SKM-1 treated with dmso at 0.1 percent for 144 hours (cell line): ENCODE measurements at regions not wholly inside any gene's neighbourhood (a gene's known extent, or its start where the extent isn't known, plus 50 kb on each side); places are given as distances from the start of the nearest gene placed in this dataset.
"Not testable (repeated sequence)": the region's sequence is repeated elsewhere in the genome, so short reads cannot be mapped to it uniquely, and the experiment has no call there.

Experiments
- DNase-seq: peaks from one replicate; lab custom pipeline; 2025; ENCODE audit not compliant: unreplicated experiment; lab: John Stamatoyannopoulos, UW

GRCh38 chr5:16987776-16988175 lies 51.7 kb upstream of the MYO10 start:
- no peak for DNase-seq

DNA sequence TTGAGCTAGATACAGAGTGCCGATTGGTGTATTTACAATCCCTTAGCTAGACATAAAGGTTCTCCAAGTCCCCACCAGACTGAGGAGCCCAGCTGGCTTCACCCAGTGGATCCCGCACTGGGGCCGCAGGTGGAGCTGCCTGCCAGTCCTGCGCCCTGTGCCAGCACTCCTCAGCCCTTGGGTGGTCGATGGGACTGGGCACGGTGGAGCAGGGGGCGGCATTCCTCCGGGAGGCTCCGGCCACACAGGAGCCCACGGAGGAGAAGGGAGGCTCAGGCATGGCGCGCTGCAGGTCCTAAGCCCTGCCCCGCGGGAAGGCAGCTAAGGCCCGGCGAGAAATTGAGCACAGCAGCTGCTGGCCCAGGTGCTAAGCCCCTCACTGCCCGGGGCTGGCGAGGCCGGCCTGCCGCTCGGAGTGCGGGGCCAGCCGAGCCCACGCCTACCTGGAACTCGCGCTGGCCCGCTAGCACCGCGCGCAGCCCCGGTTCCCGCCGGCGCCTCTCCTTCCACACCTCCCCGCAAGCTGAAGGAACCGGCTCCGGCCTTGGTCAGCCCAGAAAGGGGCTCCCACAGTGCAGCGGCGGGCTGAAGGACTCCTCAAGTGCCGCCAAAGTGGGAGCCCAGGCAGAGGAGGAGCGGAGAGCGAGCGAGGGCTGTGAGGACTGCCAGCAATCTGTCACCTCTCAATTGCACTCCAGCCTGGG lies 54.9 kb upstream of the MYO10 start:
- DNase-seq = not testable (repeated sequence)

DNA sequence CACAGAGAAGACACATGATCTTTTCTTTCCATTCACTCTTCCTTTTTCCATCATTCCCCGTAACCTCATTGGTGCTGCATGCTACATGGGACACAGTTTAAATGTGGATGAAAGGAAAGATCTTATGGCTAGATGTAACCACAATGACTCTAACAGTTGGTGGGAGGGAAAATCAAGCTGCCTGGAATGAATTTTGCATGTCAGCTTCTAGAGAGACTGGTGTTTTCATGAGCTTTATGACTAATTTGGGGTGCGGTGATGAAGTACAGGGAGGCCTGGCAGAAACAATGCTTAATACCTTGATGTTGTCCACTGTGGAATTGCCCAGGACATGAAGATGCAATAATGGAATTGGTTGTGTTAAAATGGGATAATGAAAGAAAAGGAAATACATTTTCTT lies 55.9 kb upstream of the MYO10 start:
- no peak for DNase-seq

DNA sequence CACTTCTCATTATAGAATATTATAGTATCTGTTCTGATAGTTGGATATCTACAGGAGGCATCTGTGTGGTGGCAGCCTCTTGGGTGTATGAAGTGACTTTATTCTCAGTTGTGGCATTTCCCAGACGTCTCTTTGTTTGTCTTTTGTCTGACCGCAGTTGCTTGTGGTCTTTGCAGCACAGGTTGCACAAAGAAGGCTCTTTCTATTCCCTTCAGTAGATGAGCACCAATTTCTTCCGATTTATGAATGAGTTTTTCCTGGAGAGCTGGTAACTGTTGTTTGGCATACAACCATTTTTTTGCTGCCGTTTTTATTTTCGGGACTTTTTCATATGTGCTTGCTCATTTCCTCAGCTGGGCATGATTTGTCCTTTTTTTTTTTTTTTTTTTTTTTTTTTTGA lies 56.4 kb upstream of the MYO10 start:
- DNase-seq = no peak

DNA sequence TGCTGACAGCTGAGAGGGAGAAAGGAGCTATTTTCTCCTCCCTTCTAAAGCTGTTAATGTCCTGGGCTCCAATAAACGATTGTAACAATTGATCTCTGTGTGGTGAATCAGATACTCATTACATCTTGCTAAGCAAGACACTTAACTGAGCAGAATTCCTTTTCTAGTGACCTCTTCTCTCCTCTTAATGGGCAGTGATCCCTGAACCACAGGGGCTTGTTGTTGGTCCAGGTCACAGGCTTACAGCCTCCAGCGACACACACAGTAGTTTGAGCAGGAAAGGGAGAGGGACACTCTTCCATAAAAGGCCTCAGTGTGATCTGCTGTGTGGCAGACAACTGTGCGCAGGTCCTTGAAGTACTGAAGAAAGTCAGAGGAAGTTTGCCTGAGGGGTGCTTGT lies 58.5 kb upstream of the MYO10 start:
- no peak for DNase-seq

DNA sequence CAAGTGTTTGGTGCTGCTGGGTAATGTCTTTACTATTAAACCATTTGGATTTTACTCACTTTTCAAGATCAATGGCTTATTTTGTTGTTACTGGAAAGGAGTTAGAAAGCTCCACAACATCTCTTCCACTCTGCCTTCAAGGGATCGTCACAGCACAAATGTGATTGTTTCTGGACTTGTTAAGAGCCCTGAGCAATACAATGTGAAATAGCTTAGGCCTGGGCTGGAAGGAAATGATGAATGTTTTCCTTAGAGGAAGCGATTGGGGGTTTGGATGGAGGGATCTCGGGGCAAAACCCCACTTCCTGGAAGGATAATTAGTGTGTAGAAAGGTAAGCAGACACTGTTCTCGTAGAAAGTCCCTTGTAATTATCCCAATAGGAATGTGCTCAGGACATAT lies 59.3 kb upstream of the MYO10 start:
- DNase-seq = no peak

DNA sequence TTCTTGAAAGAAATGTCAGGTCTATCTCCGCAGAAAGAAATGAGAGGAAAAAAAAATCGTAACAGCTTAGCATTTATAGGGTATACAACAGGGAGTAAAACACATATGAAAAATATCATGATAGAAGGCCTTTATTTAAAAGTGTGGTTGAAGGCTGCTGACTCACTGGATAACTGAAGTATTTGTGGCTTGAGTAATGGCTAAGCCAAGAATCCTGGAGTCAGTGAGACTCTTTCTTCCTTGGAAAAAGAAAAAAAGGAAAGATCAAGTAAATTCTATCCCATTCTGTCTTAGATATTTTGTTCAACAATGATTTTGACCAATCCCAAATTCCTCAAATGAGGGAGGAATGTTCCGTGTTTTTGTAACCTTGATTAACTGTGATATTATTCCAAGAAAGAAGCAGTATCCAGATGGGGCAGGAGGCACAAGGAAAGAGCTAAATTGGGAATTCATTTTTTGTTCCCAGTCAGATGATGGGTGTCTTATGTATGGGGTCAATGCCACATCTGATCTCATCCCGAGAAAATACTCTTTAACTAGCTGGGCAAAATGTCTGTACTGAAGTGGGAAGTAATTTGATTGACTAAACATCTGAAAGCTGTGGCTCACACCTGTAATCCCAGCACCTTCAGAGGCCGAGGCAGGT lies 64.3 kb upstream of the MYO10 start:
- DNase-seq = no peak

- DNase-seq = no peak
Observed at GRCh38 chr5:17001428-17001827, 65.3 kb upstream of the MYO10 start.

DNA sequence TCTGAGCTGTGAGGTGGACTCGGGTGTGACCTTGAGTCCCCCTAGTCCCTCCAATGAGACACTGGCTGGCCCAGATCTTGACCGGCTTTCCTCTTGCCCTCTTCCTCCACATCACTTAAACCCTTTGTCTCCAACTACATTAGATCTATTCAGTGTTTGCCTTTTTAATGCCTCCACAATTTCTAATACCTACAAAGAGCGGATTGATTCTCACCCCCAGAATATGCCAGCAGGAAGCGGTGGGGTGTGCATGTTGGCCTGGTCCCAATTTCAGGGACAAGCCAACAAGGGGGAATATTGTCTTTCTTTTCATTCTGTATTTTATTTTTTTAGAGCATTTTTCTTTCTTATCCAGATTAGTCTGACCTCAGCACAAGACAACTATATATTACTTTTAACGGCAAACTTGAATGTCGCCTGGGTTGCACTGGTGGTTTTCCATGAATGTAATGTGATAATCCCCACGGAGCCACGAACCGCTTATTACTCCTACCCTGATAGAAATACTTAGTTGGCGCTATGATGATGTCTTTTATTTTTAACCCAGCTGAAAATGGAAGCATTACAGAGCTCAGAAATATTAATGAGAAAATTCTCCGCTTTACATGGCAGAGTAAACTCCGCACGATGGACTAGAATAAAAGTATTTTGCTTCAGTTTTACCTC lies 68.5 kb upstream of the MYO10 start:
- no peak for DNase-seq

- no peak for DNase-seq
Observed at GRCh38 chr5:17005107-17005828, 69.2 kb upstream of the MYO10 start.

GRCh38 chr5:17012289-17012688 lies 76.2 kb upstream of the MYO10 start:
- DNase-seq = no peak

GRCh38 chr5:17014686-17015085 lies 78.6 kb upstream of the MYO10 start:
- no peak for DNase-seq

- no peak for DNase-seq
Observed at GRCh38 chr5:17018871-17019270, 82.8 kb upstream of the MYO10 start.

DNA sequence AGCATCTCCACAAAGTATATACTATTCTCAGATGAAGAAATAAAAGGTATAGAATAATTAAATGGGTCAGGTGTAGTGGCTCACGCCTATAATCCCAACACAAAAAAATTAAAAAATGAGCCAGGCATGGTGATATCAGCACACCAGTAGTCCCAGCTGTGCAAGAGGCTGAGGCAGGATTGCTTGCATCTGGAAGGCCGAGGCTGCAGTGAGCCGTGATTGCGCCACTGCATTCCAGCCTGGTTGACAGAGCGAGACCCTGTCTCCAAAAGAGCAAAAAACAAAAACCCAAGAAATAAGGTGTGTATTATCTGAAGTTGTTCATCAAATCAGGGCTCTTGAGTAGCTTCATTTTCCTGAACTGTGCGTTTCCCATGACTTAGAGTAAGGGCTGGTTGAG lies 83.2 kb upstream of the MYO10 start:
- DNase-seq = no peak

DNA sequence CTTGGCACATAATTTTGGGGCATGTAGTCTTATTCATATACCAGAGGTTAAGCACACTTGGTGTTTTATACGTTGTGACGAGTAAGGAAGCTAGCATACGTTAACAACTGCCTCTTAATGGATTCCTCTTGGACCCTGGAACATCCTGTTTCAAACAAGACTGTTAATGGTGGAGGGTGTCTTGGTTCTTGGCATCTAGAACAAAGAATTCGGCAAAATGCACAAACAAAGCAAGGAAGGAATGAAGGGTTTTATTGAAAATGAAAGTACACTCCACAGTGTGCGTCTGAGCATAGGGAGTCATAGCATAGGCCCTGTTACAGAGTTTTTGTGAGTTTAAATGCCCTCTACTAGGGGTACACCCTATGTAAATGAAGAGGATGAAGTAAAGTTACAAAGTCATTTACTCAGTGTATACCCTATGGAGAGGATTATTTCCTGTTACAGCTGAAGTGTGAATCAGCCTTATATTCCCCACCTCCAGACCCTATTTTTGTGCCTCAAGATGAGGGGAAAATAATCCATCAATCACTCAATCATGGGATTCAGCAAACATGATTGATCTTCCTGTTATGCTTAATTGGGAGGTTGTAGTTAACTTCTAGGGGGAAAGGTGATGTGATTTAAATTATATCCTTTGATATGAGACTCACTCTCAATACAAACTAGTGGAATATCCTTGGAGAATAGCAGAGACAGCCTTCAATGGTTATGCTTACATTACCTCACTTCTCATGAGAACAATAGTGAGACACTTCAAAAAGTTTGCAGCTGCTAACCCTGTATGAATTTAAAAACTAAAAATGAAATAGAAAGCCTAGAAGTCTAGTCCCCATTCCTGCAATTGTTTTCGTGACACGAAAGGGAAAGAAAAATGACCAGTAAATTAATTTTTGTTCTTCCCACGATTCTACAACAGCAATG lies 84.9 kb upstream of the MYO10 start:
- DNase-seq = no peak

- DNase-seq = no peak
Observed at GRCh38 chr5:17021602-17021932, 85.5 kb upstream of the MYO10 start.

DNA sequence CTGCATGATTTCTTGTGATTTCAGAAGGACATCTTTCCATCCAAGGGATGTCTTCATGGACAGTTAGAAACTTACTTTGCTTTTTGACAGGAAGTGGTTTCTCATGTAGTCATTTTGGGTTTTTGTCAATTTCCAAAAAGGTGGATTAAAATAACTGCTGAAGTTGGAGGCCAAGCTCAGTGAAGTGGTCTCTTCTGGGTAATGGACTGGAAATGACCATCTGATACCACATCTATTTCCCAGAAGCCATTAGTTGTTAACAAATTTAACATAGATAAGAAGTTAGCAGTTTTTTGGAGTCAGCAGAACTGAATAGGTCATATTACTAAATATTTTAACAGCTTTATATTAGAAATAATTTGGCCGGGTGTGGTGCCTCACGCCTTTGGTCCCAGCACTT lies 86.2 kb upstream of the MYO10 start:
- DNase-seq = no peak

DNA sequence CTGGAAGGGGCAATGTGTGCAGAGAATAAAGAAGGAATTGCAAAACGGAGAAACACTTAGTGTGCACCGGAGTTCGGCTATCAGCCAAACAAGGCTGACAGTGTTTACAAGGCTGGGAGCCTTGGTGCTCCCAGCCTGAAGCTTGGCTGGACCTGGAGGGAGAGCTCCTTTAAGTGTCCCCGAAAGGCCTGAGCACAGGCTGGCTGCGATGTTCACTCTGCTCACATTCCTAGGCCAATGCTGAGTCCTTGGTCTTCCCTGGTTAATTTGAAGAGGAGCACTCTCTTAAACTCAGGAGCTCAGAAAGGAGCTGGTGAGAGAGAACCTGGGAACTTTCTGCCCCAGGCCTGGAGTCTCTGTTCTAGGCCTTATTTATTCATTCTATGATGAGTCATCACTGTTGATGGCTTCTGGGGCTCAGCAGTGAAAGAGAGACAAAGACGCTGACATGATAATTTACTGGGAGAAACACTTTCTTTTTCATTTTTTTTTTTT lies 88.6 kb upstream of the MYO10 start:
- DNase-seq = no peak

- DNase-seq = not testable (repeated sequence)
Observed at GRCh38 chr5:17031659-17032277, 95.7 kb upstream of the MYO10 start.

DNA sequence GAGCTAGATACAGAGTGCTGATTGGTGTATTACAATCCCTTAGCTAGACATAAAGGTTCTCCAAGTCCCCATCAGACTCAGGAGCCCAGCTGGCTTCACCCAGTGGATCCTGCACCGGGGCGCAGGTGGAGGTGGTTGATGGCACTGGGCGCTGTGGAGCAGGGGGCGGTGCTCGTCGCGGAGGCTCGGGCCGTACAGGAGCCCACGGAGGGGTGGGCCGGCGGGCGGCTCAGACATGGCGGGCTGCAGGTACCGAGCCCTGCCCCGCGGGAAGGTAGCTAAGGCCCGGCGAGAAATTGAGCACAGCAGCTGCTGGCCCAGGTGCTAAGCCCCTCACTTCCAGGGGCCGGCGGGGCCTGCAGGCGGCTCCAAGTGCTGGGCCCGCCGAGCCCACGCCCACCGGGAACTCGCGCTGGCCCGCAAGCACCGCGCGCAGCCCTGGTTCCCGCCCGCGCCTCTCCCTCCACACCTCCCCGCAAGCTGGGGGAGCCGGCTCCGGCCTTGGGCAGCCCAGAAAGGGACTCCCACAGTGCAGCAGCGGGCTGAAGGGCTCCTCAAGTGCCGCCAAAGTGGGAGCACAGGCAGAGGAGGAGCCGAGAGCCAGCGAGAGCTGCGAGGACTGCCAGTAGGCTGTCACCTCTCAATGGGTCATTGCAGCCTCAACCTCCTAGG lies 96.4 kb upstream of the MYO10 start:
- DNase-seq = not testable (repeated sequence)
